Activated effector memory CD4-positive, alpha-beta T cell treated with anti-CD3 and anti-CD28 coated beads, Interleukin-2, amount 50 U/mL, for 16 hours (primary cell): ENCODE measurements at regions not wholly inside any gene's neighbourhood (a gene's known extent, or its start where the extent isn't known, plus 50 kb on each side); places are given as distances from the start of the nearest gene placed in this dataset.

Experiments used
- DNase-seq: peaks from one replicate; pipeline ENCODE4 v3.0.0-alpha.2; 2020

GRCh38 chr6:138610816-138611215 is 111.5 kb upstream of the NHSL1 start:
- DNase-seq: no peak

DNA sequence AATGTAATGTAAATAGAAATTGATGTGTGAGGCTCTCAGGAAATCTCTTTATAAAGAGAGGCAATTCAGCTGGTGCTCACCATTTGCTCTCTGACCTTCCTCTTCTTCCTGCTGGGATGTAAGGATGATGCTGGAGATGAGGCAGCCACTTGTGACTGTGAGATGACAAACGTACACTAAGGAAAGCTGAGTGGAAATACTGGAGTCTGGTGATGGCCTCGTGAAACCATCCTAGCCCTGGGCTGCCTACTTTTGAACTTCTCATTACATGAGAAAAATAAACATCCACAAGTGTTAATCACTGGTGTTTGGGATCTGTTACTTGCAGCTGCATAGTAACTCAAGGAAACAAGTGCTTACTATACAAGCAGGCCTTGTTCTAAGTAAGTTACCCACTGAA is 114.9 kb upstream of the NHSL1 start:
- DNase-seq: no peak

DNA sequence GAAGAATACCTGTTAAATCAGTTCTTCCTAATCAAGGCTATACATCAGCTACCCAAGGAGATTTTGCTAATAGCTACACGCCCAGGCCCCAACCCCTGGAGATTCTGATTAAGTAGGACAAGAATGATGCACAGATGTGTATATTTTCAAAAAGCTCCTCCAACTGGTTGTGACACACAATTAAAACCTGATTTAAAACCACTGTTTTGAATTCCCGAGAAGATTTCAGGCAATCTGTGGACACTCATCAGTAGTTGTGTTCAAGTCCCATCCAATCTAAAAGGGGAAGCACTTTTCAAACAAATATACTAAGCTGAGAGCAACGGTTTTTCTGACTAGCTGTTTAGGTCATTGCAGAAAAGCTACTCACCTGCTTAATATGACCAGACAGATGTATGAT is 118.9 kb upstream of the NHSL1 start:
- DNase-seq: no peak

DNA sequence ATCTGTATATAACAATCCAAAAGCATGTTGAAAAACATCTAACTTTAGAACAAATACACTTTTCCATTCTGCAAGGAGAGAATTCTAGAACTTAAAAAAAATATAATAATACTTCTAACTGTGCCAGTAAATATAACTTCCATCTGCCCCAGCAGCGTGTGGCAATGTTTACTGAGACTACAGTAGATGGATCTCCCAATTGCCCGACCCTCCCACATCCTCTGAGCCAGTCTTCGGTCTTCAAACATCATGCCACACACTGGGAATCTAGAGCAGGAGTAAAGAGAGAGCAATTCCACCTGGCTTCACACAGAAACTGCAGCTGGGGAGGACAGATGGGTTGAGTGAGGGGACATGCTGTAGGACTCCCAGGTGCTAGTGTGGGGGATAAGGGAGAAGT is 121.3 kb upstream of the NHSL1 start:
- DNase-seq: no peak

DNA sequence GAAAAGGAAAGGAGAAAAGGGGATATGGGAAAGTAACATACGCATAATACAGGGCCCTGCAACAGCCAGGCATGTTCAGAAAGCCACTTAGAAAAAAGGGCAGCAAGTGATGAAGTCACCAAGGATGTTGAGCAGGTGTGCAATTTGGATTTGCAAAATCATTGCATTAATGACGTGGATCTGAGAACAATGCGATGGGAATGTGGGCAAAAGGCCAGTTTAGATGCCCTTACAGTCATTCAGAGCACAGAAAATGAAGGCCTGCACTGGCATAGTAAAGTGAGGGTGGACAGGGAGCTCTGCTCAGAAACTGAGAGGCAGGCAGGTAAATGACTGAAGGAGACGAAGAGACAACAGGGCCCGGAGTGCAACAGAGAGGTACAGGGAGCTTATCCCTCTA is 123.7 kb upstream of the NHSL1 start:
- DNase-seq: no peak

- no peak for DNase-seq
Measured at GRCh38 chr6:138631566-138631965, 132.3 kb upstream of the NHSL1 start.

- DNase-seq: no peak
Measured at GRCh38 chr6:138637822-138638221, 135.7 kb upstream of the CCDC28A start.

DNA sequence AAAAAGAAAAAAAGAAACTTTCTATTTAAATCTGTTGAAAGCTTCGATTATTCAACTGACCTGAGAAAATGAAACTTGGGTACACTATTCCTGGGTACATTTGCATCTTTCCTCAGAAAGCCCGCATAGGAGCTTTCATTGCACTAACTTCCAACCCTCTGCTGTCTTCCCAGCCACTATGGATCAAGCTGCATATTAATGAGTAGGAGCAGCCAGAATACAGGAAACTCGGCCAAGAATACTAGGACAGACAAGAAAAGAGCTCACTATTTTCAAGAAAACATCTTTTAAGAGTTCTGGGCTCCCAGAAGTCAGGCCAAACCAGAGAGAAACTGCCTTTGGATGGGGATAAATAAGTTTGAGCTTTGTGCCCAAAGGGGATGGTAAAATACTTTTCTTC is 135.0 kb upstream of the CCDC28A start:
- DNase-seq: no peak

DNA sequence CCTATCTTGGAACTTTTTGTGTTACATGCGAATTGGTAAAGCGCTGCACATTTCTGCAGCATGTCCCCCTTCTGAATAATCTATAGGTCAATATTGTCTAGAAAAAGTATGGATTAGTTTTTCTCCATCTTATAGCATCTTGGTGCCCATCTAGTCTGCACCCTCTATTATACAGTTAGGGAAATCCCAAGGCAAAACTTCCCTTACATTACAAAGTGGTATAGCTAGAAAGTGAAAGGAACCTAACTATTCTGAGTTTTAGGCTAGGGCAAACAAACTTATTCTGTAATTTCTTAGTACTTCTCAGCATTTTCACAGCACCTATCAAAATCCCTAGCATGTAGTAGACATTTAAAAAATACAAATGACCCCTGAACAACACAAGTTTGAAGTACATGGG is 133.5 kb upstream of the CCDC28A start:
- DNase-seq: no peak

DNA sequence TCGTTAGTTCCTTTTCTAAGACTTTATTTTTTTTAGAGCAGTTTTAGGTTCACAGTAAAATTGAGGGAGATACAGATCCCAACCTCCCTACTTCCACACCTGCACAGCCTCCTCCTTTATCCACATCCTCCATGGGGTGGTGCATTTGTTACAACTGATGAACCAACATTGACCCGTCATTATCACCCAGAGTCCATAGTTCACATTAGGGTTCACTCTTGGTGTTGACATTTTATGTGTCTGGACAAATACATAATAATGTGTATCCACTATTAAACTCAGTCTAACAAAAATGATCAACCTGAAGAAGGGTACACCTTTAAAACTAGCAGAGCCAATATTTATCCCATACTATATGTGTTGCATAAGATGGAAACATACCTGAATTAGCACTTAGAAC is 130.4 kb upstream of the CCDC28A start:
- no peak for DNase-seq

DNA sequence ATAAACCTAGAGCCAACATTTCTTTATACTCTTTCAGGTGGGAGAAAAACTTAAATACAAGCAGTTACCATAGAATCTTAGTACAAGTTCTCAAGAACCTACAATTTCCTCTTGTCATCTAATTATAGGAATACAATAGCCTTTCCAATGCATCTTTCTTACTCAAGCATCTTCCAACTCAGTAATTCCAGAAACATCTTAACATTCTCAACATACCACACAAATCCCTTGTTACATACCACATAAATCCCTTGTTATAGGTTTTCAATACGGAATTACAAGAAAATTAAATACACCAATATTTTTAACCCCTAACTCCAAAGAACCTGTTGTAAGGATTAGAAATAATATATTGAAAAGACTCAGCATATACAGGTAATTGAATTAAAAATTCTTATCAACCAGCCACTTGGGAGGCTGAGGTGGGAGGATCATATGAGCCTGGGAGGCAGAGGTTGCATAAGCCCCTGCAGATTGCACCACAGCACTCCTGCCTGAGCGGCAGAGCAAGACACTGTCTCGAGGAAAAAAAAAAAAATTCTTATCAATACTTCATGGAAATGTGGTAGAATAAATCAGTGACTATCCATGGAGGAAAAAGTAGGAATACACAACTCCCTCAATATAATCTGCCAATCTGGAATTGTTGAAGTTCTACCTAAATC is 127.5 kb upstream of the CCDC28A start:
- no peak for DNase-seq

GRCh38 chr6:138647006-138647405 is 126.6 kb upstream of the CCDC28A start:
- DNase-seq: no peak

GRCh38 chr6:138648127-138648526 is 125.4 kb upstream of the CCDC28A start:
- no peak for DNase-seq

DNA sequence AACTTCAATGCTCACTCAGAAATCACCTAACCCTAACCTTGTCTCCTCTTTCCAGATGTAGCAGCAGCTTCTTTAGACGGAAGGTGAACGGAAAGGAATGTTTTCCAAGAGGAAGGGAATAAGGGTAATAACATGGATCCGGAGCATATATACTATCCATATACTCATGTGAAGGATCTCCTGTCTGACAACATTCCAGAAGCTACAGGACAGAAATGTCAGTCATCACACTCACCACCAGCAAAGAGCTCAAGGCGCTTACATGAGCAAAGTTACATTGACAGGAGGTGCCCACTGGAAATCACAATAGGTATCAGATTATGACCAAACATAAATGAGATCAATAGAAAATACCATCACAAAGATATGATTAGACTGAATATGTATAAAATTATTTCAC is 122.1 kb upstream of the CCDC28A start:
- no peak for DNase-seq

DNA sequence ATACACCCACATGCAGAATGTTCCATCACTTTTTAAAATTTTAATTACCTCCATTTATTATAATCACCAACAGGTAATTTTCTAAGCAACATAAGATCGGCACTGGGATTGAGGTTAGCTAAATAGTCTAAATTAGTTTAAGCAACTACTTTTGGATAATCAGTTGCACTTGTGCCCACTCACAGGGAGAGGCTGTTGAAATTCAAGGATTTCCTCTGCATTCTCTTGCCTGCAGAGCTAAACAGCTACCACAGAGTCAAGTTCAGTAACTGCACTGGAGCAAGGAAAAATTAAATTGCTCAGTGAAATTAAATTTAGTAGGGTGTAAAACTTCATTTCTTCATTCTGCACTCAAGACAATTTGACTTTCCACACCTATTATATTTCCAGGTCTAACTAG is 120.7 kb upstream of the CCDC28A start:
- no peak for DNase-seq

DNA sequence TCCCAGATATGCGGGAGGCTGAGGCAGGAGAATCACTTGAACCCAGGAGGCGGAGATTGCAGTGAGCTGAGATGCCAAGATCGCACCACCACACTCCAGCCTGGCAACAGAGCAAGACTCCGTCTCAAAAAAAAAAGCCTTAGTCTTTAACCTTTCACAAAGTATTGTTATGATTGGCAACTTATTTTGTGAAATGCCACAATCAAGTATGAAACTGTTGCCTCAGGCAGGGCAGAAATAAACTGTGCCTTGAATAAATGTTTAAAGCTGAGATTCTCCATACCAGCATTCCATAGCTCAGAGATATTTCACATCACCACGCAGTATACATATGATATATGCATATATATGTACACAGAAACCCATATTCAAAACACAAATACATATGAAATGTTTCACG is 120.1 kb upstream of the CCDC28A start:
- DNase-seq: no peak

- DNase-seq: no peak
Measured at GRCh38 chr6:138654715-138655634, 118.6 kb upstream of the CCDC28A start.

GRCh38 chr6:138655828-138656227 is 117.7 kb upstream of the CCDC28A start:
- DNase-seq: no peak

DNA sequence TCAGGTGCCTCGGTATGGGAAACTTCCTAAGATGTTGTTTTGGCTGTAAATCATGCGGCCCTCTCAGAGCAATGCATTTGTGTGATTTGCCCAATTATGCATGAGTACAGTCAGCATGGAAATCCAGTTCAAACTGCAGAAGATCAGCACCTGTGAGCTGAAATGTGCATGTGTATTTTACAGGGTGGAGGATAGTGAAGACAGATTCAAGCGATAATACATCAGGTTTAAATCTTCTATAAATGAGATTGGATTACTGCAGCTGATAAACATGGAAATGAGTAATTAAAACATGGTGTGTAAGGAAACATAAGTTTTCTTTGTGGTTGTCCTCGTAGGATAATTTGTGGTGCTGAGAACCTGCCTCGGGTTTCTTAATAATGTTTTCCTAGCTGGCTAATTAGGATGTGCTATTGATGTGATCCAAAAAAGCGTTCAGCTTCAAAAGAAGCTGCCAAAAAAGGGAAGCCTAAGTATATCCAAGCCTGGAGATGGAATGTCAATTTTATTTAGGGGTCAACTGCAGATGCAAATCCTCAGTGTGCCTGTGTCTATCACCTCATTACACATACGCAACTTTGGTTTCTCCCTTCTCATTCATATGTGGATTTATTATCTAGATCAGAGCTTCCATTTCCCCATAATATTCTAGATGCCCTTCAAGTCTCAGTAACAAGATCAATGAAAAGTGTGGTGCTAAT is 117.1 kb upstream of the CCDC28A start:
- DNase-seq: no peak

DNA sequence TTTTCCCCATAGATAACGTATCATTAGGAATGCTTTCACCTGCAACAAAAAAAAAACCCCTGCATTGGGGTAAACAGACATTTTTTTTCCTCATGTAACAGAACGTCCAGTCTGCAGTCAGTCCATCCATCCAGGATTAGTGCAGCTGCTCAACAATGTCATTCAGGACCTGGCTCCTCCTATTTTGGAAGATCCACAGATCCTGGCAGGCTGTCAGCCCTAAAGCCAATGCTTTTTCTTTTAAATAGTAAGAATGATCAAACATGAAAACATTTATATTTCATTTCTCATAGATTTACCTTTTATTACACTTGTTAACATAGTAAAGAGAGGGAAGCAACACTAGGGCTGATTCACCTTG is 116.5 kb upstream of the CCDC28A start:
- DNase-seq: no peak

- no peak for DNase-seq
Measured at GRCh38 chr6:138659998-138660397, 113.6 kb upstream of the CCDC28A start.

GRCh38 chr6:138662471-138662870 is 111.1 kb upstream of the CCDC28A start:
- DNase-seq: no peak

DNA sequence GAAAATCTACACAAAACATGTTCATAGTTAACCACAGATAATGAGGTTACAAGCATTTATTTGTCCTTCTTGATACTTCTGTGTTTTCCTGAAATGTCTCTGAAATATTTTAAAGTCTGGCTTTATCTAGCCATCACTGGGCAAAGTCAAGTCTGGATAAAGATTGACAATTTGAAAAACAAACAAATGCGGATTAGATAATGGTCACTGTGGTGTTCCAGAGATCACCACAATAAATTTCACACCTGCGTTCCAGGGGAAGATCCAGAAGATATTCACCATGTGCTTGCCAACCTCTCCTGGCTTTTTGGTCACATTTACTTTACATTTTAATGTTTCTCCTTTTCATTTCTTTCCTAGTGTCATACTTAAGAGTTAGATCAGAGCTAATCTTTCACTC is 109.7 kb upstream of the CCDC28A start:
- DNase-seq: no peak

- DNase-seq: no peak
Measured at GRCh38 chr6:138664745-138665144, 108.8 kb upstream of the CCDC28A start.
